Mesendoderm (in vitro differentiated cells): ENCODE measurements at regions not wholly inside any gene's neighbourhood (a gene's known extent, or its start where the extent isn't known, plus 50 kb on each side); places are given as distances from the start of the nearest gene placed in this dataset.

Source experiments
- DNase-seq: peaks from one replicate; pipeline ENCODE4 v3.0.0; 2013
- H2AK5ac ChIP-seq: 2 replicates; pipeline ENCODE4 v1.6.1; 2013; ENCODE audit warnings: low read length, inconsistent platforms
- H2BK120ac ChIP-seq: 2 replicates; pipeline ENCODE4 v1.6.1; 2013; ENCODE audit warnings: low read depth, mild to moderate bottlenecking, low read length, moderate library complexity, mixed read lengths
- H2BK15ac ChIP-seq: replicated peaks from 2 replicates; pipeline ENCODE4 v1.6.1; 2013; ENCODE audit warnings: low read depth, mild to moderate bottlenecking, moderate library complexity
- H2BK5ac ChIP-seq: 2 replicates; pipeline ENCODE4 v1.6.1; 2013; ENCODE audit warnings: low read length, inconsistent platforms
- H3K18ac ChIP-seq: 2 replicates; pipeline ENCODE4 v1.6.1; 2013; ENCODE audit warnings: mild to moderate bottlenecking, low read length, mixed read lengths
- H3K23ac ChIP-seq: one replicate; pipeline ENCODE4 v1.6.1; 2013; ENCODE audit warnings: low read length
- H3K27ac ChIP-seq: 2 replicates; pipeline ENCODE4 v1.5.1; 2013; ENCODE audit warnings: low read depth, mild to moderate bottlenecking, inconsistent platforms, low read length, moderate library complexity
- H3K27me3 ChIP-seq: 2 replicates; pipeline ENCODE4 v1.6.1; 2013; ENCODE audit warnings: low read length, control low read depth, mild to moderate bottlenecking, inconsistent platforms; ENCODE audit not compliant: insufficient read depth, poor library complexity
- H3K36me3 ChIP-seq: 2 replicates; pipeline ENCODE4 v1.6.1; 2013; ENCODE audit warnings: low read length, inconsistent platforms; ENCODE audit not compliant: control insufficient read depth, insufficient read depth
- H3K4ac ChIP-seq: one replicate; pipeline ENCODE4 v1.6.1; 2013; ENCODE audit warnings: low read depth, mild to moderate bottlenecking, low read length, moderate library complexity
- H3K4me1 ChIP-seq: 2 replicates; pipeline ENCODE4 v1.6.1; 2013; ENCODE audit warnings: low read depth, low read length, inconsistent platforms; ENCODE audit not compliant: control insufficient read depth
- H3K4me2 ChIP-seq: 2 replicates; pipeline ENCODE4 v1.6.1; 2013; ENCODE audit warnings: low read length
- H3K4me3 ChIP-seq: 2 replicates; pipeline ENCODE4 v1.5.1; 2013; ENCODE audit warnings: mild to moderate bottlenecking, low read length
- H3K56ac ChIP-seq: one replicate; pipeline ENCODE4 v1.6.1; 2013; ENCODE audit warnings: low read length
- H3K79me1 ChIP-seq: 2 replicates; pipeline ENCODE4 v1.6.1; 2013; ENCODE audit warnings: low read length, inconsistent platforms
- H3K79me2 ChIP-seq: 2 replicates; pipeline ENCODE4 v1.6.1; 2013; ENCODE audit warnings: mild to moderate bottlenecking, low read length; ENCODE audit not compliant: control insufficient read depth, insufficient read depth
- H3K9ac ChIP-seq: 2 replicates; pipeline ENCODE4 v1.6.1; 2013; ENCODE audit warnings: low read length, inconsistent platforms
- H4K5ac ChIP-seq: one replicate; pipeline ENCODE4 v1.6.1; 2013; ENCODE audit warnings: low read length
- H4K8ac ChIP-seq: one replicate; pipeline ENCODE4 v1.6.1; 2013; ENCODE audit warnings: low read depth, mild to moderate bottlenecking, control low read depth, low read length, moderate library complexity
- WGBS: extraction: QIAGEN DNeasy Blood & Tissue Kit; methylation state at CpG from one replicate; pipeline ENCODE4 v1.1.7; 2013; ENCODE audit warnings: low lambda C conversion rate, missing lambda C conversion rate; ENCODE audit not compliant: insufficient coverage; ENCODE audit errors: extremely low coverage; 5-methylcytosine and 5-hydroxymethylcytosine counted together

GRCh38 chr19:30757104-30757836 is 385.1 kb downstream of the ZNF536 start:
- Histone ChIP-seq H4K8ac (no peak overlapping the region), H3K79me1 (no peaks in the 10 kb centered on the region), H3K4me3 (no peak overlapping the region), H3K27me3 (no peaks in the 10 kb centered on the region), H3K4me2 (no peak overlapping the region), H3K36me3 (no peaks in the 10 kb centered on the region), H2BK120ac (no peak overlapping the region), H3K79me2 (no peaks in the 10 kb centered on the region), H3K18ac (no peak overlapping the region), H2BK5ac (no peak overlapping the region), H3K9ac (no peak overlapping the region), H3K56ac (no peak overlapping the region), H3K23ac (no peak overlapping the region), H2AK5ac (no peak overlapping the region), H2BK15ac (no peak overlapping the region), H3K27ac (no peak overlapping the region), H3K4ac (no peak overlapping the region), H3K4me1 (no peaks in the 10 kb centered on the region), H4K5ac (no peak overlapping the region)
- no peak for DNase-seq
- no CpG with 5 or more reads among the region's 10 CpGs for WGBS

- Histone ChIP-seq H3K4me1 (no peaks in the 10 kb centered on the region), H3K36me3 (no peaks in the 10 kb centered on the region)
Observed at GRCh38 chr19:30755581-30755980, 383.4 kb downstream of the ZNF536 start.

GRCh38 chr19:30754162-30754561 is 382.0 kb downstream of the ZNF536 start:
- DNase-seq = no peak
- no peak overlapping the region for H3K9ac ChIP-seq
- no peaks in the 10 kb centered on the region for H3K79me1 ChIP-seq
- no peak overlapping the region for H2AK5ac ChIP-seq
- H3K79me2 ChIP-seq = no peaks in the 10 kb centered on the region
- no peak overlapping the region for H4K8ac ChIP-seq
- H4K5ac ChIP-seq = no peak overlapping the region
- no peak overlapping the region for H3K4ac ChIP-seq
- no peaks in the 10 kb centered on the region for H3K4me1 ChIP-seq
- H3K23ac ChIP-seq = no peak overlapping the region
- H3K27ac ChIP-seq = no peak overlapping the region
- H3K56ac ChIP-seq = no peak overlapping the region
- H3K27me3 ChIP-seq = no peaks in the 10 kb centered on the region
- no peak overlapping the region for H3K18ac ChIP-seq
- no peak overlapping the region for H2BK120ac ChIP-seq
- no peak overlapping the region for H2BK5ac ChIP-seq
- no CpG with 5 or more reads among the region's 1 CpG for WGBS
- H3K36me3 ChIP-seq = no peaks in the 10 kb centered on the region
- H2BK15ac ChIP-seq = no peak overlapping the region
- H3K4me3 ChIP-seq = no peak overlapping the region
- no peak overlapping the region for H3K4me2 ChIP-seq

More at GRCh38 chr19:30755581-30755980, 383.4 kb downstream of the ZNF536 start:
- Histone ChIP-seq H2AK5ac (no peak overlapping the region), H2BK5ac (no peak overlapping the region), H3K79me2 (no peaks in the 10 kb centered on the region), H3K4ac (no peak overlapping the region), H3K27ac (no peak overlapping the region), H3K4me2 (no peak overlapping the region), H3K18ac (no peak overlapping the region), H3K79me1 (no peaks in the 10 kb centered on the region), H3K9ac (no peak overlapping the region), H3K27me3 (no peaks in the 10 kb centered on the region), H3K56ac (no peak overlapping the region), H2BK120ac (no peak overlapping the region), H4K8ac (no peak overlapping the region), H4K5ac (no peak overlapping the region), H3K23ac (no peak overlapping the region), H3K4me3 (no peak overlapping the region), H2BK15ac (no peak overlapping the region)
- DNase-seq = no peak
- WGBS = no CpG with 5 or more reads among the region's 7 CpGs

- Histone ChIP-seq H2AK5ac (no peak overlapping the region), H3K27ac (no peak overlapping the region), H3K4me3 (no peak overlapping the region), H3K9ac (no peak overlapping the region), H3K18ac (no peak overlapping the region), H3K23ac (no peak overlapping the region), H3K4ac (no peak overlapping the region), H2BK120ac (no peak overlapping the region), H3K79me1 (no peaks in the 10 kb centered on the region), H3K4me2 (no peak overlapping the region), H3K4me1 (no peaks in the 10 kb centered on the region), H2BK5ac (no peak overlapping the region), H3K56ac (no peak overlapping the region), H2BK15ac (no peak overlapping the region), H3K79me2 (no peaks in the 10 kb centered on the region), H3K27me3 (no peaks in the 10 kb centered on the region), H4K8ac (no peak overlapping the region), H3K36me3 (no peaks in the 10 kb centered on the region), H4K5ac (no peak overlapping the region)
- no CpG with 5 or more reads among the region's 3 CpGs for WGBS
- no peak for DNase-seq
Observed at GRCh38 chr19:30752876-30753275, 380.7 kb downstream of the ZNF536 start.

- Histone ChIP-seq H2BK5ac (no peak overlapping the region), H3K56ac (no peak overlapping the region), H3K4ac (no peak overlapping the region), H3K23ac (no peak overlapping the region), H3K27ac (no peak overlapping the region), H3K4me1 (no peaks in the 10 kb centered on the region), H3K4me3 (no peak overlapping the region), H4K5ac (no peak overlapping the region), H4K8ac (no peak overlapping the region), H2BK120ac (no peak overlapping the region), H3K9ac (no peak overlapping the region), H3K27me3 (no peaks in the 10 kb centered on the region), H3K4me2 (no peak overlapping the region), H3K79me1 (no peaks in the 10 kb centered on the region), H3K79me2 (no peaks in the 10 kb centered on the region), H2AK5ac (no peak overlapping the region), H3K18ac (no peak overlapping the region), H2BK15ac (no peak overlapping the region), H3K36me3 (no peaks in the 10 kb centered on the region)
- DNase-seq = no peak
- WGBS = no CpG with 5 or more reads among the region's 6 CpGs
Observed at GRCh38 chr19:30752201-30752600, 380.0 kb downstream of the ZNF536 start.

GRCh38 chr19:30745476-30745985 is 373.3 kb downstream of the ZNF536 start:
- Histone ChIP-seq H3K4me1 (no peaks in the 10 kb centered on the region), H3K79me1 (no peaks in the 10 kb centered on the region), H2BK5ac (no peak overlapping the region), H3K36me3 (no peaks in the 10 kb centered on the region), H3K4me2 (no peak overlapping the region), H3K18ac (no peak overlapping the region), H3K4ac (no peak overlapping the region), H2BK15ac (no peak overlapping the region), H2AK5ac (no peak overlapping the region), H3K4me3 (no peak overlapping the region), H3K23ac (no peak overlapping the region), H3K27me3 (no peaks in the 10 kb centered on the region), H4K8ac (no peak overlapping the region), H4K5ac (no peak overlapping the region), H3K79me2 (no peaks in the 10 kb centered on the region), H2BK120ac (no peak overlapping the region), H3K9ac (no peak overlapping the region), H3K56ac (no peak overlapping the region), H3K27ac (no peak overlapping the region)
- DNase-seq = no peak
- WGBS = no CpG with 5 or more reads among the region's 4 CpGs
